HepG2 (cell line): ENCODE measurements at regions not wholly inside any gene's neighbourhood (a gene's known extent, or its start where the extent isn't known, plus 50 kb on each side); places are given as distances from the start of the nearest gene placed in this dataset.

Source experiments
- GTF2F1 ChIP-seq: fragments of 150-350 bp; IDR thresholded peaks from 2 replicates; pipeline ENCODE4 v1.6.1; 2014; ENCODE audit warnings: low read length
- MED1 ChIP-seq: sonication (generic); formaldehyde crosslinking; IDR thresholded peaks from 2 replicates; pipeline ENCODE4 v1.4.0; 2020; ENCODE audit warnings: missing genetic modification reagents
- PCBP1 ChIP-seq: fragments of 200-400 bp; formaldehyde crosslinking; IDR thresholded peaks from 2 replicates; pipeline ENCODE4 v1.6.1; 2017; ENCODE audit warnings: mild to moderate bottlenecking, low read depth, low read length, borderline replicate concordance
- SMARCC2 ChIP-seq: fragments of 450-650 bp; IDR thresholded peaks from 2 replicates; pipeline ENCODE4 v1.6.1; 2017; ENCODE audit warnings: antibody characterized with exemption, mild to moderate bottlenecking
- TCF7L2 ChIP-seq: IDR thresholded peaks from 2 replicates; pipeline ENCODE4 v1.6.1; 2011; ENCODE audit warnings: mild to moderate bottlenecking, low read depth, low read length, moderate library complexity
- TF ChIP-seq, protein P1 (sequence below): sonication (generic); formaldehyde crosslinking; IDR thresholded peaks from 2 replicates; pipeline ENCODE4 v1.5.0; 2020; ENCODE audit warnings: mild to moderate bottlenecking, missing genetic modification reagents, moderate library complexity
- TF ChIP-seq, protein P2 (sequence below): IDR thresholded peaks from 2 replicates; pipeline ENCODE4 v1.6.1; 2016; ENCODE audit warnings: missing biosample characterization, missing genetic modification reagents, low read depth
- TF ChIP-seq, protein P3 (sequence below): sonication (generic); formaldehyde crosslinking; conservative IDR thresholded peaks from 2 replicates; pipeline ENCODE4 v1.4.0; 2020; ENCODE audit warnings: missing genetic modification reagents
- TF ChIP-seq, protein P4 (sequence below), 2 experiments: sonication (generic) in 1 of 2; formaldehyde crosslinking in 1 of 2; IDR thresholded peaks; 2 replicates each; pipeline versions ENCODE4 v1.5.1 to v1.6.1; 2011 to 2020; ENCODE audit warnings: borderline replicate concordance in 1 of 2, low read depth in 1 of 2, low read length in 1 of 2, mild to moderate bottlenecking in 1 of 2, missing genetic modification reagents in 1 of 2, moderate library complexity in 1 of 2
- TF ChIP-seq, protein P5 (sequence below): fragments of 450-650 bp; IDR thresholded peaks from 2 replicates; pipeline ENCODE4 v1.6.1; 2017; ENCODE audit warnings: mild to moderate bottlenecking
- TF ChIP-seq, protein P6 (sequence below): sonication (generic); formaldehyde crosslinking; IDR thresholded peaks from 2 replicates; pipeline ENCODE4 v1.8.0; 2023; ENCODE audit warnings: mild to moderate bottlenecking, missing genetic modification reagents

DNA sequence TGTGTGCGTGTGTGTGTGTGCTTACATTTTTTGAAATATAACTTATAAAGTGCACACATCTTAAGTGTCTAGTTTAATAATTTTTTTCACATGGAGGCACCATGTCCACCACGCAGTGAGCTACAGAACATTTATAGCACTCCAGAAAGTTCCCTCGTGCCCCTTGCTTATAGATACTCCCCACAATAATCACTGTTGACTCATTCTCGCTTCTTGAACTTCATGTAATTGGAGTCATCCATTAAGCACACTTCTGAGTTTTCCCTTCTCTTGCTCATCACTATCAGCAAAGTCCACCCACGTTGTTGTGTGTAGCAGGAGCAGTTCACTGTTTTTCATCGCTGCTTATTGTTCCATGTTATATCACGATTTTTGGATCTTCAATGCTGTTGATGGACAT, 78.4 kb upstream of the DISP3 start:
- TF ChIP-seq, protein P1, sequence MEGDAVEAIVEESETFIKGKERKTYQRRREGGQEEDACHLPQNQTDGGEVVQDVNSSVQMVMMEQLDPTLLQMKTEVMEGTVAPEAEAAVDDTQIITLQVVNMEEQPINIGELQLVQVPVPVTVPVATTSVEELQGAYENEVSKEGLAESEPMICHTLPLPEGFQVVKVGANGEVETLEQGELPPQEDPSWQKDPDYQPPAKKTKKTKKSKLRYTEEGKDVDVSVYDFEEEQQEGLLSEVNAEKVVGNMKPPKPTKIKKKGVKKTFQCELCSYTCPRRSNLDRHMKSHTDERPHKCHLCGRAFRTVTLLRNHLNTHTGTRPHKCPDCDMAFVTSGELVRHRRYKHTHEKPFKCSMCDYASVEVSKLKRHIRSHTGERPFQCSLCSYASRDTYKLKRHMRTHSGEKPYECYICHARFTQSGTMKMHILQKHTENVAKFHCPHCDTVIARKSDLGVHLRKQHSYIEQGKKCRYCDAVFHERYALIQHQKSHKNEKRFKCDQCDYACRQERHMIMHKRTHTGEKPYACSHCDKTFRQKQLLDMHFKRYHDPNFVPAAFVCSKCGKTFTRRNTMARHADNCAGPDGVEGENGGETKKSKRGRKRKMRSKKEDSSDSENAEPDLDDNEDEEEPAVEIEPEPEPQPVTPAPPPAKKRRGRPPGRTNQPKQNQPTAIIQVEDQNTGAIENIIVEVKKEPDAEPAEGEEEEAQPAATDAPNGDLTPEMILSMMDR (CRISPR knock-in tag) = no peak
- TF ChIP-seq, protein P2, sequence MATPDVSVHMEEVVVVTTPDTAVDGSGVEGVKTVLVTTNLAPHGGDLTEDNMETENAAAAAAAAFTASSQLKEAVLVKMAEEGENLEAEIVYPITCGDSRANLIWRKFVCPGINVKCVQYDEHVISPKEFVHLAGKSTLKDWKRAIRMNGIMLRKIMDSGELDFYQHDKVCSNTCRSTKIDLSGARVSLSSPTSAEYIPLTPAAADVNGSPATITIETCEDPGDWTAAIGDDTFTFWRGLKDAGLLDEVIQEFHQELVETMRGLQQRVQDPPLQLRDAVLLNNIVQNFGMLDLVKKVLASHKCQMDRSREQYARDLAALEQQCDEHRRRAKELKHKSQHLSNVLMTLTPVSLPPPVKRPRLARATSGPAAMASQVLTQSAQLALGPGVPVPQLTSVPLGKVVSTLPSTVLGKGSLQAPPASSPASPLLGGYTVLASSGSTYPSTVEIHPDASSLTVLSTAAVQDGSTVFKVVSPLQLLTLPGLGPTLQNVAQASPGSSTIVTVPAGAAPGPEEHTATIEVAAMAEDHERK (CRISPR knock-in tag) = no peak
- TF ChIP-seq GTF2F1 (no peak), SMARCC2 (no peak), PCBP1 (no peak), MED1 (CRISPR knock-in tag) (no peak), TCF7L2 (no peak)
- TF ChIP-seq, protein P3, sequence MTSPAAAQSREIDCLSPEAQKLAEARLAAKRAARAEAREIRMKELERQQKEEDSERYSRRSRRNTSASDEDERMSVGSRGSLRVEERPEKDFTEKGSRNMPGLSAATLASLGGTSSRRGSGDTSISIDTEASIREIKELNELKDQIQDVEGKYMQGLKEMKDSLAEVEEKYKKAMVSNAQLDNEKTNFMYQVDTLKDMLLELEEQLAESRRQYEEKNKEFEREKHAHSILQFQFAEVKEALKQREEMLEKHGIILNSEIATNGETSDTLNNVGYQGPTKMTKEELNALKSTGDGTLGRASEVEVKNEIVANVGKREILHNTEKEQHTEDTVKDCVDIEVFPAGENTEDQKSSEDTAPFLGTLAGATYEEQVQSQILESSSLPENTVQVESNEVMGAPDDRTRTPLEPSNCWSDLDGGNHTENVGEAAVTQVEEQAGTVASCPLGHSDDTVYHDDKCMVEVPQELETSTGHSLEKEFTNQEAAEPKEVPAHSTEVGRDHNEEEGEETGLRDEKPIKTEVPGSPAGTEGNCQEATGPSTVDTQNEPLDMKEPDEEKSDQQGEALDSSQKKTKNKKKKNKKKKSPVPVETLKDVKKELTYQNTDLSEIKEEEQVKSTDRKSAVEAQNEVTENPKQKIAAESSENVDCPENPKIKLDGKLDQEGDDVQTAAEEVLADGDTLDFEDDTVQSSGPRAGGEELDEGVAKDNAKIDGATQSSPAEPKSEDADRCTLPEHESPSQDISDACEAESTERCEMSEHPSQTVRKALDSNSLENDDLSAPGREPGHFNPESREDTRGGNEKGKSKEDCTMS (CRISPR knock-in tag) = no peak
- TF ChIP-seq, protein P4, sequence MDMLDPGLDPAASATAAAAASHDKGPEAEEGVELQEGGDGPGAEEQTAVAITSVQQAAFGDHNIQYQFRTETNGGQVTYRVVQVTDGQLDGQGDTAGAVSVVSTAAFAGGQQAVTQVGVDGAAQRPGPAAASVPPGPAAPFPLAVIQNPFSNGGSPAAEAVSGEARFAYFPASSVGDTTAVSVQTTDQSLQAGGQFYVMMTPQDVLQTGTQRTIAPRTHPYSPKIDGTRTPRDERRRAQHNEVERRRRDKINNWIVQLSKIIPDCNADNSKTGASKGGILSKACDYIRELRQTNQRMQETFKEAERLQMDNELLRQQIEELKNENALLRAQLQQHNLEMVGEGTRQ (IDR thresholded peaks at IDR 0.05; ENCODE audit: low read depth, low read length) = no peak
- TF ChIP-seq, protein P4 (CRISPR knock-in tag; IDR thresholded peaks at IDR 0.05; ENCODE audit: borderline replicate concordance) = no peak
- TF ChIP-seq, protein P5, sequence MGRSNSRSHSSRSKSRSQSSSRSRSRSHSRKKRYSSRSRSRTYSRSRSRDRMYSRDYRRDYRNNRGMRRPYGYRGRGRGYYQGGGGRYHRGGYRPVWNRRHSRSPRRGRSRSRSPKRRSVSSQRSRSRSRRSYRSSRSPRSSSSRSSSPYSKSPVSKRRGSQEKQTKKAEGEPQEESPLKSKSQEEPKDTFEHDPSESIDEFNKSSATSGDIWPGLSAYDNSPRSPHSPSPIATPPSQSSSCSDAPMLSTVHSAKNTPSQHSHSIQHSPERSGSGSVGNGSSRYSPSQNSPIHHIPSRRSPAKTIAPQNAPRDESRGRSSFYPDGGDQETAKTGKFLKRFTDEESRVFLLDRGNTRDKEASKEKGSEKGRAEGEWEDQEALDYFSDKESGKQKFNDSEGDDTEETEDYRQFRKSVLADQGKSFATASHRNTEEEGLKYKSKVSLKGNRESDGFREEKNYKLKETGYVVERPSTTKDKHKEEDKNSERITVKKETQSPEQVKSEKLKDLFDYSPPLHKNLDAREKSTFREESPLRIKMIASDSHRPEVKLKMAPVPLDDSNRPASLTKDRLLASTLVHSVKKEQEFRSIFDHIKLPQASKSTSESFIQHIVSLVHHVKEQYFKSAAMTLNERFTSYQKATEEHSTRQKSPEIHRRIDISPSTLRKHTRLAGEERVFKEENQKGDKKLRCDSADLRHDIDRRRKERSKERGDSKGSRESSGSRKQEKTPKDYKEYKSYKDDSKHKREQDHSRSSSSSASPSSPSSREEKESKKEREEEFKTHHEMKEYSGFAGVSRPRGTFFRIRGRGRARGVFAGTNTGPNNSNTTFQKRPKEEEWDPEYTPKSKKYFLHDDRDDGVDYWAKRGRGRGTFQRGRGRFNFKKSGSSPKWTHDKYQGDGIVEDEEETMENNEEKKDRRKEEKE = no peak
- TF ChIP-seq, protein P6, sequence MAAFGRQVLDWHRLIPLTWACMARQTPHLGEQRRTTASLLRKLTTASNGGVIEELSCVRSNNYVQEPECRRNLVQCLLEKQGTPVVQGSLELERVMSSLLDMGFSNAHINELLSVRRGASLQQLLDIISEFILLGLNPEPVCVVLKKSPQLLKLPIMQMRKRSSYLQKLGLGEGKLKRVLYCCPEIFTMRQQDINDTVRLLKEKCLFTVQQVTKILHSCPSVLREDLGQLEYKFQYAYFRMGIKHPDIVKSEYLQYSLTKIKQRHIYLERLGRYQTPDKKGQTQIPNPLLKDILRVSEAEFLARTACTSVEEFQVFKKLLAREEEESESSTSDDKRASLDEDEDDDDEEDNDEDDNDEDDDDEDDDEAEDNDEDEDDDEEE (CRISPR knock-in tag) = no peak
